H1 (cell line): ENCODE measurements at regions not wholly inside any gene's neighbourhood (a gene's known extent, or its start where the extent isn't known, plus 50 kb on each side); places are given as distances from the start of the nearest gene placed in this dataset.
A peak's percentile ranks its signal among the peaks of the same experiment; 100 is the strongest.

Experiments used
- CTCF ChIA-PET: fragments of 300-600 bp; sonication (Branson Sonifier 250); formaldehyde crosslinking; loops from one replicate; lab custom pipeline; 2021; ENCODE audit not compliant: partially characterized antibody; lab: Charles Lee
- POLR2A ChIA-PET: fragments of 300-600 bp; sonication (Branson Sonifier 250); formaldehyde crosslinking; loops from one replicate; lab custom pipeline; 2021; ENCODE audit warnings: inconsistent platforms; ENCODE audit not compliant: partially characterized antibody; lab: Charles Lee
- DNase-seq, 2 experiments: peaks; one replicate each; pipeline versions ENCODE4 v3.0.0 to v3.0.0-alpha.2; 2010 to 2022; ENCODE audit warnings: low spot score in 2 of 2, low read depth in 1 of 2, mixed read lengths in 1 of 2
- FAIRE-seq: peaks from 2 replicates; lab custom pipeline; 2011; peaks lifted over from hg19 to GRCh38; lab: Jason Lieb, UNC
- H2AFZ ChIP-seq: 2 replicates; pipeline ENCODE4 v1.8.1; 2012; ENCODE audit warnings: low read length, inconsistent platforms
- H2AK5ac ChIP-seq: 2 replicates; pipeline ENCODE4 v1.6.1; 2013; ENCODE audit warnings: low read depth, low read length
- H2BK120ac ChIP-seq: replicated peaks from 2 replicates; pipeline ENCODE3; 2013; ENCODE audit warnings: low read depth, low read length, inconsistent platforms
- H2BK12ac ChIP-seq: 2 replicates; pipeline ENCODE4 v1.6.1; 2013; ENCODE audit warnings: low read depth, low read length
- H2BK15ac ChIP-seq: 2 replicates; pipeline ENCODE4 v1.6.1; 2013; ENCODE audit warnings: low read length
- H2BK20ac ChIP-seq: 2 replicates; pipeline ENCODE4 v1.6.1; 2013; ENCODE audit warnings: low read length
- H2BK5ac ChIP-seq: 2 replicates; pipeline ENCODE4 v1.6.1; 2013; ENCODE audit warnings: low read depth, low read length
- H3K14ac ChIP-seq: 2 replicates; pipeline ENCODE4 v1.6.1; 2013; ENCODE audit warnings: inconsistent platforms; ENCODE audit not compliant: insufficient read length
- H3K18ac ChIP-seq: 2 replicates; pipeline ENCODE4 v1.6.1; 2013; ENCODE audit warnings: low read length; ENCODE audit errors: extremely low read depth
- H3K23ac ChIP-seq: 2 replicates; pipeline ENCODE4 v1.6.1; 2013; ENCODE audit warnings: inconsistent platforms; ENCODE audit not compliant: insufficient read length
- H3K23me2 ChIP-seq: 2 replicates; pipeline ENCODE4 v1.6.1; 2013; ENCODE audit warnings: low read depth, low read length
- H3K27ac ChIP-seq: 2 replicates; pipeline ENCODE4 v1.6.1; 2011; ENCODE audit warnings: low read depth, low read length, inconsistent platforms
- H3K27me3 ChIP-seq, 4 experiments: replicated peaks in 1 of 4; 1 replicate in 1 of 4; 2 replicates in 3 of 4; pipeline versions ENCODE4 v1.6.1 to v1.8.1; 2011 to 2013; ENCODE audit warnings: low read length in 3 of 4, mild to moderate bottlenecking in 3 of 4, inconsistent platforms in 2 of 4, mixed read lengths in 2 of 4, moderate library complexity in 1 of 4; ENCODE audit not compliant: control insufficient read depth in 3 of 4, insufficient read depth in 3 of 4; ENCODE audit errors: extremely low read depth in 1 of 4
- H3K36me3 ChIP-seq, 4 experiments: 2 replicates each; pipeline versions ENCODE4 v1.6.1 to v1.8.1; 2011 to 2013; ENCODE audit warnings: mild to moderate bottlenecking in 4 of 4, low read length in 3 of 4, moderate library complexity in 2 of 4, control low read depth in 1 of 4, inconsistent platforms in 1 of 4; ENCODE audit not compliant: insufficient read depth in 4 of 4, control insufficient read depth in 2 of 4
- H3K4ac ChIP-seq: replicated peaks from 2 replicates; pipeline ENCODE3; 2013; ENCODE audit warnings: low read length, low read depth, mixed read lengths, inconsistent platforms; ENCODE audit not compliant: insufficient read length
- H3K4me1 ChIP-seq, 4 experiments: replicated peaks in 1 of 4; 1 replicate in 1 of 4; 2 replicates in 3 of 4; pipeline versions ENCODE4 v1.6.1 to v1.8.1; 2011 to 2013; ENCODE audit warnings: low read length in 3 of 4, inconsistent platforms in 2 of 4, mixed read lengths in 1 of 4; ENCODE audit not compliant: insufficient read depth in 4 of 4, control insufficient read depth in 3 of 4
- H3K4me2 ChIP-seq, 2 experiments: 2 replicates each; pipeline versions ENCODE4 v1.6.1 to v1.8.1; 2011 to 2013; ENCODE audit warnings: low read depth in 2 of 2, low read length in 2 of 2, control low read depth in 1 of 2, inconsistent platforms in 1 of 2, mild to moderate bottlenecking in 1 of 2; ENCODE audit not compliant: insufficient read depth in 1 of 2
- H3K4me3 ChIP-seq, 4 experiments: fragments of 200-600, 300-600 bp in 1 of 4; sonication (generic), shearing (Covaris generic), sonication (Bioruptor Twin) in 1 of 4; 2 replicates each; pipeline versions ENCODE4 v1.5.1 to v1.8.1; 2011 to 2016; ENCODE audit warnings: low read length in 4 of 4, low read depth in 3 of 4, control low read depth in 2 of 4, inconsistent platforms in 2 of 4, mild to moderate bottlenecking in 2 of 4, mixed read lengths in 1 of 4, moderate library complexity in 1 of 4; ENCODE audit not compliant: insufficient read depth in 2 of 4; ENCODE audit errors: extremely low read depth in 1 of 4
- H3K56ac ChIP-seq: replicated peaks from 2 replicates; pipeline ENCODE3; 2013; ENCODE audit warnings: low read depth, mild to moderate bottlenecking, mixed read lengths, low read length, inconsistent platforms; ENCODE audit not compliant: insufficient read length
- H3K79me1 ChIP-seq: 2 replicates; pipeline ENCODE4 v1.6.1; 2013; ENCODE audit warnings: low read depth, low read length, control low read depth
- H3K79me2 ChIP-seq, 2 experiments: 2 replicates each; pipeline versions ENCODE4 v1.6.1 to v1.8.1; 2012 to 2013; ENCODE audit warnings: low read length in 2 of 2, mild to moderate bottlenecking in 2 of 2, inconsistent platforms in 1 of 2; ENCODE audit not compliant: insufficient read depth in 2 of 2, control insufficient read depth in 1 of 2
- H3K9ac ChIP-seq, 4 experiments: replicated peaks in 1 of 4; 1 replicate in 1 of 4; 2 replicates in 3 of 4; pipeline versions ENCODE4 v1.6.1 to v1.8.1; 2011 to 2013; ENCODE audit warnings: low read depth in 3 of 4, low read length in 3 of 4, control low read depth in 2 of 4, mild to moderate bottlenecking in 2 of 4, moderate library complexity in 2 of 4, inconsistent platforms in 1 of 4; ENCODE audit errors: extremely low read depth in 1 of 4
- H3K9me3 ChIP-seq, 2 experiments: 2 replicates each; pipeline versions ENCODE4 v1.6.1 to v1.8.1; 2012 to 2013; ENCODE audit warnings: mild to moderate bottlenecking in 2 of 2, moderate library complexity in 2 of 2, control low read depth in 1 of 2, inconsistent platforms in 1 of 2, low read depth in 1 of 2, low read length in 1 of 2, mixed read lengths in 1 of 2; ENCODE audit not compliant: insufficient read depth in 2 of 2
- H4K20me1 ChIP-seq, 2 experiments: replicated peaks in 1 of 2; 2 replicates each; pipeline versions ENCODE3 to v1.8.1; 2011 to 2013; ENCODE audit warnings: inconsistent platforms in 2 of 2, low read length in 2 of 2, mild to moderate bottlenecking in 1 of 2; ENCODE audit not compliant: insufficient read depth in 2 of 2, control insufficient read depth in 1 of 2
- H4K5ac ChIP-seq: 2 replicates; pipeline ENCODE4 v1.6.1; 2013; ENCODE audit warnings: low read length, low read depth, mixed read lengths, inconsistent platforms; ENCODE audit not compliant: insufficient read length
- H4K8ac ChIP-seq: 2 replicates; pipeline ENCODE4 v1.8.0; 2013; ENCODE audit warnings: mild to moderate bottlenecking, moderate library complexity, low read length, inconsistent platforms; ENCODE audit not compliant: insufficient read depth; ENCODE audit errors: extremely low read depth
- H4K91ac ChIP-seq: replicated peaks from 2 replicates; pipeline ENCODE3; 2013; ENCODE audit warnings: low read length, mixed read lengths, inconsistent platforms; ENCODE audit not compliant: insufficient read length
- EZH2 ChIP-seq: fragments of 200-600 bp; sonication (generic); IDR thresholded peaks from 2 replicates; pipeline ENCODE4 v1.7.1; 2012; ENCODE audit warnings: low read depth, mild to moderate bottlenecking, moderate library complexity, low read length, inconsistent platforms; ENCODE audit not compliant: severe bottlenecking
- SIRT6 ChIP-seq: IDR thresholded peaks from one replicate; pipeline ENCODE4 v1.7.1; 2012; ENCODE audit warnings: low read length, inconsistent platforms
- WGBS, 2 experiments: shearing (Covaris generic) in 1 of 2; methylation state at CpG; one replicate each; pipeline versions ENCODE4 v1.1.6 to v1.1.7; 2013 to 2015; ENCODE audit warnings: low lambda C conversion rate in 2 of 2, mixed read lengths in 2 of 2, inconsistent platforms in 1 of 2, low coverage in 1 of 2, missing lambda C conversion rate in 1 of 2; ENCODE audit not compliant: insufficient replicate concordance in 2 of 2, insufficient coverage in 1 of 2, insufficient read length in 1 of 2; ENCODE audit errors: extremely low coverage in 1 of 2, missing lambda C conversion rate in 1 of 2; 5-methylcytosine and 5-hydroxymethylcytosine counted together

DNA sequence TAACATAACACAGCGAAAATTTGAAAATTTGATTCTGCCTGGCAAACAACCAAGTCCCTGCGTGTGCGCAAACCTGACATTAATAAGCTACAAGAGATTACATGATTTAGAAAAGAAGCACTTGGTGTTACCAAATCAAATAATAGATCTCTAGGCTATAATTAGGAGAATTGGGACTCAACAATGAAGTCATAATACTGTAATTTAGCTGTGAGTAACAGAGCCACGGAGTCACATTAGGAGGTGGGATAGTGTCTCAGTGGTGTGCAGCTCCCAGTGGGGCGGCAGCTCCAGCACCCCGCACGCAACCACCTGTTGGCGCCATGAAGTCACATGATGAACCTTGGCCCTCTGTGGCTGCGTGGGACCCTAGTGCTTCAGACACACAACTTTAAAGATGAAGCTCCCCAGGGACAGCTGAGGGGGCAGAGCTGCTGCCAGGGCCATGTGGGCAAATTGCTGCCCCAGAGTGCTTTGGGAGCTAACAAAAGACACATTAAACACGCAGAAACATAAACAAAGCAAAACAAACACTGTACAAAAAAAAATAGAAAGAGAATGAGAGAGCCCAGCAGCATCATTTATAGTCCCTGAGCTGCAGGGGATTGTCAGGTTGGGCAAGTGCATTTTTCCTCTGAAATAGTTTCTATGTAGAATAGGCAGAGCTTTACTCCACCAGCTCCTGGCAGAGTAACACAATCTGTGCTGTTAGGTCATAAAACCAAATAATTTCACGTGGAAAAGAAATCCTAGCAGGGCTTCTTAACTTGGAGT lies 605.6 kb downstream of the SOX6 start:
- Histone ChIP-seq H3K4ac (no peak overlapping the region), H2BK5ac (no peak overlapping the region), H3K79me2 (no peaks in the 10 kb centered on the region), H3K9ac (no peak overlapping the region), H4K8ac (peak overlapping the region; percentile 65; the same call in 1 of the 2 replicates), H3K23me2 (no peaks in the 10 kb centered on the region), H2BK15ac (no peak overlapping the region; the same call in 1 of the 2 replicates), H2BK120ac (no peak overlapping the region), H3K4me1 (no peaks in the 10 kb centered on the region), H3K14ac (no peak overlapping the region), H3K56ac (no peak overlapping the region), H4K5ac (no peak overlapping the region), H2BK20ac (no peak overlapping the region), H3K36me3 (no peaks in the 10 kb centered on the region), H3K79me1 (no peaks in the 10 kb centered on the region), H2BK12ac (no peak overlapping the region), H3K9me3 (no peaks in the 10 kb centered on the region), H2AK5ac (no peak overlapping the region), H4K91ac (no peak overlapping the region), H3K23ac (no peak overlapping the region), H3K27me3 (no peaks in the 10 kb centered on the region), H3K4me2 (no peak overlapping the region), H2AFZ (no peak overlapping the region), H3K4me3 (no peak overlapping the region), H4K20me1 (no peaks in the 10 kb centered on the region), H3K18ac (no peak overlapping the region), H3K27ac (no peak overlapping the region)
- no peak for FAIRE-seq
- TF ChIP-seq SIRT6, result no peak
- TF ChIP-seq EZH2, result no peak
- POLR2A ChIA-PET, result no interaction called here
- CTCF ChIA-PET, result interaction anchor here (0.7 to 2.5 kb wide), 5 partner anchors 21 to 863 kb away, joined by 3 to 12 read pairs (median 3); no protein-coding TSS in a partner anchor
- WGBS, 2 experiments, result 90% methylated on average over 11 of the region's 11 CpGs; no CpG with 5 or more reads in 1 of the 2 experiments
- no peak for DNase-seq
